ENCODE measurements at regions not wholly inside any gene's neighbourhood (a gene's known extent, or its start where the extent isn't known, plus 50 kb on each side); places are given as distances from the start of the nearest gene placed in this dataset.
A peak's percentile ranks its signal among the peaks of the same experiment; 100 is the strongest.
"Not testable (repeated sequence)": the region's sequence is repeated elsewhere in the genome, so short reads cannot be mapped to it uniquely, and the experiment has no call there.

GRCh38 chr12:124705545-124706138 lies 138.2 kb upstream of the NCOR2 start:
- DNase-seq: no peak

- DNase-seq: no peak
Observed at GRCh38 chr12:124704619-124705018, 137.2 kb upstream of the NCOR2 start.

- no peak for DNase-seq
Observed at GRCh38 chr12:124703856-124704255, 136.4 kb upstream of the NCOR2 start.

GRCh38 chr12:124702736-124703135 lies 135.3 kb upstream of the NCOR2 start:
- DNase-seq: no peak

GRCh38 chr12:124700810-124701592 lies 133.6 kb upstream of the NCOR2 start:
- no peak for DNase-seq

- DNase-seq: no peak
Observed at GRCh38 chr12:124699909-124700308, 132.5 kb upstream of the NCOR2 start.

- no peak for DNase-seq
Observed at GRCh38 chr12:124698998-124699305, 131.5 kb upstream of the NCOR2 start.

GRCh38 chr12:124698211-124698997 lies 131.0 kb upstream of the NCOR2 start:
- no peak for DNase-seq

GRCh38 chr12:124697722-124698121 lies 130.3 kb upstream of the NCOR2 start:
- DNase-seq: not testable (repeated sequence)

- peak; percentile 74 for DNase-seq
Observed at GRCh38 chr12:124696693-124697476, 129.5 kb upstream of the NCOR2 start.

GRCh38 chr12:124695861-124696260 lies 128.4 kb upstream of the NCOR2 start:
- DNase-seq: peak; percentile 79

GRCh38 chr12:124694846-124695497 lies 127.6 kb upstream of the NCOR2 start:
- no peak for DNase-seq

- DNase-seq: no peak
Observed at GRCh38 chr12:124694250-124694649, 126.8 kb upstream of the NCOR2 start.

GRCh38 chr12:124693111-124693723 lies 125.8 kb upstream of the NCOR2 start:
- DNase-seq: no peak

GRCh38 chr12:124692443-124692842 lies 125.0 kb upstream of the NCOR2 start:
- DNase-seq: no peak

- DNase-seq: no peak
Observed at GRCh38 chr12:124691429-124691828, 124.0 kb upstream of the NCOR2 start.

GRCh38 chr12:124689631-124690030 lies 122.2 kb upstream of the NCOR2 start:
- no peak for DNase-seq

- DNase-seq: no peak
Observed at GRCh38 chr12:124688356-124688992, 121.1 kb upstream of the NCOR2 start.

GRCh38 chr12:124687917-124688316 lies 120.5 kb upstream of the NCOR2 start:
- DNase-seq: peak; percentile 41

GRCh38 chr12:124687174-124687902 lies 119.9 kb upstream of the NCOR2 start:
- DNase-seq: no peak

Data from NCI-H446 treated with DMSO at 0.1 percent for 48 hours (cell line).